Activated effector memory CD4-positive, alpha-beta T cell treated with anti-CD3 and anti-CD28 coated beads, Interleukin-2, amount 50 U/mL, for 16 hours (primary cell): ENCODE measurements at regions not wholly inside any gene's neighbourhood (a gene's known extent, or its start where the extent isn't known, plus 50 kb on each side); places are given as distances from the start of the nearest gene placed in this dataset.

Experiments
- DNase-seq: peaks from one replicate; pipeline ENCODE4 v3.0.0-alpha.2; 2020

DNA sequence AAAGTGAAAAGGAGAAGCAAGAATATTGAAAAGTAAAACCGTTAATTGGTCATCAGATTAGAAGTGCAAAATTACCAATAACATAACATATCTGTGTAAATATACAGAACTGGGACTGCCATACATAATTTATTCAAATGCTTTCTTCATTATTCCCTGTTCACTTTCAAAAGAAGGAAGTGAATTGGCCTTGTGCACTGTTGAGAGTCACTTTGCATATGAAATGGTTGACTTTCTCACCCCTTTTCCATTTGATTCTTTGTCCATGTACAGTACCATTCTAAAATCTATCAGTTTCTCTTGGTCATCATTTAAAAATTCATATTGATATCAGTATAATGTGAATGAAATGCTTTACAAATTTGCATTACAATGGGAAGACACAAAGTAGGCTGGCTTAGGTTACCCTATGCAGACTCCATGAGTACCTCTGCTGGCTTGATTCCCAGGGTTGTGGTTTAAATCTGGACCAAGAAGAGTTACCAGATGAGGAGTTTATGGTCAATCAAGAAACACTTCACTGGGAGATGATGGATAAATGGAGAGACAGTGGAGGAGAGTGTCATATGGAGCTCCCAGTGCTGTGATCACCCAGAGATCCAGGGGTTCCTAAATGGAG lies 210.9 kb upstream of the TOPAZ1 start:
- no peak for DNase-seq

DNA sequence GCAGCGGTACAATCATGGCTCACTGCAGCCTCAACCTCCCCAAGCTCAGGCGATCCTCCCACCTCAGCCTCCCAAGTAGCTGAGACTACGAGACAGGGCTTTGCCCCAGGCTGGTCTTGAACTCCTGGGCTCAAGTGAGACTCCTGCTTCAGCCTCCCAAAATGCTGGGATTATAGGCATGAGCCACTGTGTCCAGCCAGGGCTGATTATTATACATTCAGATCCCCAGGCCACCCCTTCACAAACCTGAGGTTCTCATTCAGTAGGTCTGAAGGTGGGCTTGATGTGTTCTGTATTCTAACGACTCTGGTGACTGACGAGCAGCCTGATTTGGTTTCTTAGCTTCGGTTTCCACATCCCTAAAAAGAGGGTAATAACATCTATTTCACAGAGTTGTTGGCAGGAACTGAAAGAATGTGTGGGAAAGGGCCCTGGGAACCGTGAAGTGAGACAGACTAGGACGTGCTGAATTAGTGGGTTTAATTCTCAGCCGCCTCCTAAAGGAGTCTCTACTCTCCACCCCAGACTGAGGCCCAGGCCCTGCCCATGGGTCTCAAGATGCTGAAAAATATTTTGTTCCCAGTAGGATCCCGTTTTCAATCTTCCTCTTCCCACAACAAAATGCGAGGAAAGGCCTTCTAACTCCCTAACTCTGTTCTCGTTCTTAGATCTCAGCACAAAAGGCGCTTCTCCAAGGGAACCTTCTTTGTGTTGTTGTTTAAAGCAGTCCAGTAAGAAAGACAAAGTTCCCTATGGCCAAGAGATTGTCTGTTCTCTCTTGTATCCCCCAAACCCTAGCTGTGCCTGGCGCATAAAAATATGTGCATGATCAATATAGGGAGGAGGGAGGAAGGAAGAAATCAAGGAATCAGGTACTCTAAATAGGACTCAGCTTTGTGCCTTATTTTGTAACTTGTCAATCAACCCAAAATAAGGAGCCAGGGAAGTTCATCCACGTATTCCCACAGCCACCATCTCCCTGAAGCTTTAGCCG lies 210.0 kb upstream of the TOPAZ1 start:
- no peak for DNase-seq

DNA sequence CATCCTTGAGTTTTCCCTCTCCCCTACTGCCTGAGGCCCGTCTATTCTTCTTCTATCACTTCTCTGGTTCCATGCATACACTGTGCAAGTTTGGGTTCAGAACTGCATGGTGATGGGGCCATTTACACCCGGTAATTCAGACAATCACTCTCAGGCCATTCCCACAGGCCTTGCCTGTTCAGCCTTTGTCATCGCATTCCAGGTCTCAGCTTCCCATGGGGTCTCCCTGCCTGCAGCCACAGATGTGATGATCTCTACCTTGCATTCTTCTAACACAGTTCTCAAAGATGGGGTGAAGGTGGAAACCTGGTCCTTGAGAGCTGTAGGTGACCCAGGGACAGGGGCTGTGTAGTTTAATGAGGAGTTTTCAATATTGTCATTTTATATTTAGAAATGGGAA lies 209.2 kb upstream of the TOPAZ1 start:
- DNase-seq: no peak

DNA sequence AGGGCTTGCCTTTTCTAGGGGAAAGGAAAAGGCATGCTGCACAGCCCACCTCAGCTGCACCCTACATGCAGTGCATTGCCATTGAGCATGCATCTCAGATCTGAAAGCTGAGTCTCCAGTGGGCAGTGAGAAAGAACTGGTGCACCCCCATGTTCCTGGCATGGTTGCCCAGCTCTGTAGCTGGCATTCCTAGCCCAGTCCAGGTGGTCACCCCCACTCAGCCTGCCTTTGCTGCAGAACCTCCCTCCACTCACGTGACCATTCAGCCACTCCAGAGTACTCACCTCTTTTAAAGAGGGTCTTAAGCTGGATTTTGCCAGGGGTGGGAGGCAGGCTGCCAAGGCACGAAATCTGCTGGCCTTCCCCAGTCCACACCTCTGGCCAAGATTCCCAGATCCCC lies 208.6 kb upstream of the TOPAZ1 start:
- DNase-seq: no peak

DNA sequence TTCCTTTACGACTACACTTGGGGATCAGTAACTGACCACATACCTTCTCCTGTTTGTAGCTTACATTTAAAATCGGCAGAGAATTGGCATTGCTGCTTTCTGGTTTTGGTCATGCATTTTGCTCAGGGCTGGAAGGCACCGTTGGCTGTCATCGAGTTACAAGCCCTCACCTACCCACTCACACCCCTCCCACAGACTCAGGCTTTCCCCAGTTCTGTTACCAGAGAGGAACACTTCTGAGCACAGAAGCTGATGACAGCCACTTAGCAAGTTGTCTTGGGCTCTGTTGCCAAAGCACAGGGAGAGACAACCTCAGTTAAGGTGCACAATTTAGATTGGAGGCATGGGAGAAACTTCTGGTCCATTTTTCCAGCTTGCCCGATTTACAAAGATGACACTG lies 204.8 kb upstream of the TOPAZ1 start:
- no peak for DNase-seq

DNA sequence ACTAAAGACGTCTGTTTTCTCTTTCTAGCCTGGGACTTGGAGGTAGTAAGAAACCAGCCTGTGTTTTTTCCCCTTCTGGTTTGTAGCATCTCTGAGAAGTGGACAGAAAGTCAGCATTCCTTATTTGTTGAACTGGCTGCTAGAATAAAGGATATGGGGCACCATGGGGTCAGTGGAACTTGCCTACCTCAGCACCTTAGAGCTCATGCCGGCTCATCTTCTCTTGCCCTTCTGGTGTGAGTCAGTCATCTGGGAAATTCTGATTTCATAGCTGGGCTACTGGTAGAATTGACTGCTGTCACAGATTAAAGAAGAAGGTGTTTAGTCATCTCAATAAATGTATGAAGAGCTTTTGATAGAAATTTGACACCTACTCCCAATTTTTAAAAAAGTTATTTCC lies 202.7 kb upstream of the TOPAZ1 start:
- no peak for DNase-seq

DNA sequence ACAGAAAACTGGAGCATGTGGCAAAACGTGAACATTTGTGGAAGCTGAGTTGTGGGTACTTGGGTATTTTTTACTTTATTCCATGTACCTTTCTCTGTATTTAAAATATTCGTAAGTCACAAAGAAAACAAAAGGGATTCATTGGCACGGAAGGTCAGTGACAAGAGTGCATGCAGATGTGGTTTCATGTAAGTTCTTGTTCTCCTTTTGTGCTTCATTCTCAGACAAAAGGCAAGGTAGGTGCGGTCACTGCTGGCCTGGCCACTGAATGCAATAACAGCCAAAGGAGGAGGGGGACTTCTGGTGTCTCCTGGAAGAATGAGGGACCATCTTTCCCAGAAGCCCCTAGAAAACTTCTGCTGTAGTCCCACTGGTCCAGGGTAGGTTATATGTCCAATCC lies 200.0 kb upstream of the TOPAZ1 start:
- no peak for DNase-seq

DNA sequence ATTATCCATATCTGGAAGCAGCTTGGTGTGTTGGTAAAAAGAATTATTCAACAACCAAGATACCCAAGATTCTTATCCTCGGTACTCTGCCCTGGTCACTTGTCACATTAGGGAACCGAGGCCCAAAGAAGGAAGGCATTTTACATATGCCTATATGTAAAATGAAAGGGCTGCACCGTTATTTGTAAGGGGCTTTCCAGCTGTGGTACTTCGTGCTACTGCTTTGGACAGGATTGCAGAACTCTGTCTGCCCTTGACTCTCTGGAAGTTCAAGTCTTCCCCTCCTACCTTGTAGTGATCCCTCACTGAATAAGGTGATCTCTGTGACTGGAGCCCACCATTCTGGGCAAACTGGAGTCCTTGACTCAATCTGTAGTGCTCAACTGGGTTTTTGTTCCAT lies 198.9 kb upstream of the TOPAZ1 start:
- DNase-seq: no peak

DNA sequence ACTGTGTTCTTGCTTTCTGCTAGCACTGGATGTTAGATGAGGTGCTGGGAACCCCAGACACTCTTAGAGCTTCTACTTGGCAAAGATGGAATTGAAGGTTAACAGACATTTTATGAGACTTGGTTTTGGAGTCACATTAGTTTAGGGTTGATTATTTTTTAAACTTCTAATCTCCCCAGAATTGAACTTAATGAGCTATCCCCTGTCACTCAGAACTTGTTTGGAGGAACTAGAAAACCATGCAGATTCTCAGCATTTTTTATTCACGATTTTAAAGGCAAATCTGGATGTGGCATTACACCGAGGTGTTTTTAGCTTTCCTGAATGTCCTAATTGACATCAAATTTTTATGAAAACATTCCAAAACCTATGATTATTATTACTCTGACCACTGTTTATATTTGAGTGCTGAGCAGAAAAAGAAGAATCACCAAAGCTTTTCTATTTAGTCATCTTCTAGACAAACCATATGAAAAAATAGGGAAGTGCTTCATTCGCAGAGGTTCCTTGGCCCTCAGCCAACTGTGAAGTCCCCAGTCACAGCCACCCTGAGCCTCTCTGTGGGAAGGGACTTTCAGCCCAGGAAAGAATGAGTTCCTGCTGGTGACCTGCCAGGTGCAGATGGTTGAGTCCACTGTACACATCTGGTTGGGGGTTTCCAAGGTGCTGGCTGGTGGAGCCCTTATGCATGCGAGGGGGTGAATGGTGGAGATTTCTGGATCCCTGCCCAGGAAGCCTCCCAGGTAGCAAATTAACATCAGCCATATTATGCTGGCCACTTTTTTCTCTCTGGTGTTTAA lies 196.0 kb upstream of the TOPAZ1 start:
- DNase-seq: no peak

DNA sequence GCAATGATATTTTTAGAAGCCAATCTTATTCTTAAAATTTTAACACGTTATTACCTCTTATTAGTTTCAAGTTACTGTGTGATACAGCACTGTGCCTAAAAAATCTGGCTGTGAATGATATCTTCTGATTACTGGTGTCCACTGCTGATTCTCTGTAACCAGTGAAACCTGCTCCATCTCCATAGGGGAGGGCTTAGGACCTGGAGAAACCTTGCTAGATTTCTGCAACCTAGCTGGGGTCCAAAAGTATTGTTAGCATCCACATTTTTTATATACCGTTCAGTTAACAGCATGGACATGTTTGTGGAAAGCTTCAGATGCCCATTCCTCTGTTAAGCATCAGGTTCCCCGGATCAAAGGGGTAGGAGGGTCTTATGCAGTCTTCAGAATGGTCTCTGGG lies 193.9 kb upstream of the TOPAZ1 start:
- DNase-seq: no peak

DNA sequence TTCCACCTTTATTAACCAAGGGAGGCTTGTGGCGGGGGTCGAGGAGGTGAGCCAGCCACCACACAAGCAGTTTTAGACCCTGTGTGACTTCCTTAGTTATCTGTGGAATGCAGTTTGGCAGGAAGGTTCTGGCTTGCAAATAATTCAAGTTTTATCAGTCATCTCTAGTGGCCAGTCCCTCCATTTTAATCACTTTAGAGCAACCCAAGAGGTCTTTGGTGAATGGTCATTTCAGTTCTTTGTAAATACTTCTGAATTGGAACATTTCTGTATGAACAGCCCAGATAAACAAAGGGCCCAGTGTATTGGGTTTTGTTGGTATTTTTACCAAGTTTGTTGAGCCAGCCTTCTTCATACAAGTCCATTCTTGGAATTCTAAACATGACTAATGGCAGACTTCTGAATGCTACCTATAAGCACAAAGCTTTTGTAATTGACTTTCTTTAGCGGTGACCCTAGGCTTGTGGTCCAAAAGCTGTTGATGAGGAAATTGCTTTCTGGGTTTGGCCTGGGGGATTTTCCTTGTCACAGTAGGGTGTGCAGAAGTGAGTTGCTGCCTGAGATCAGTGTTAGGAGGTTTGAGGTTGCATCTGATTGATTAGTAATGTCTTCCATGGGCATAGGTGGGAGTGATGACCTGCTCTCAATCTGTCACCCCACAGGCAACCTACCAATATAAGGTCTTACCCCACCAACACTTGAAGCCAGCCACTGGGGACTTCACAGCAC lies 193.3 kb upstream of the TOPAZ1 start:
- no peak for DNase-seq

DNA sequence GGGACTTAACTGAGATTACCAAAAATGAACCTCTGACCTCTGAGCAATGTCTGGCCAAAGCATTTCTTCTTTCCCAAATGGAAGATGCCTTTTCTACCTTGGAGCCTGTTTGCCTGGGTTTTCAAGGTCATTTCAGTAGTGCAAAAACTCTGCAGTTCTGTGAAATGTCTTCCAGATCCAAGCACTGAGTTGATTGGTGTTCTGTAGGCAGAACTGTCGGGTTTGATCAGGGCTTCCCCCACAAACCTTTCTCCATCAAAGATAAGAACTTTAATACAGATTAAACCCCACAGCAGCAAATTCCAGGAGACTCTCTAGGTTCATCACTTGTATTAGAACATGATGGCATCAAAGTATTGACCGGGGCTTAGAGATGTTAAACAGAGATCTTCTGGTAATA lies 192.7 kb upstream of the TOPAZ1 start:
- DNase-seq: no peak

DNA sequence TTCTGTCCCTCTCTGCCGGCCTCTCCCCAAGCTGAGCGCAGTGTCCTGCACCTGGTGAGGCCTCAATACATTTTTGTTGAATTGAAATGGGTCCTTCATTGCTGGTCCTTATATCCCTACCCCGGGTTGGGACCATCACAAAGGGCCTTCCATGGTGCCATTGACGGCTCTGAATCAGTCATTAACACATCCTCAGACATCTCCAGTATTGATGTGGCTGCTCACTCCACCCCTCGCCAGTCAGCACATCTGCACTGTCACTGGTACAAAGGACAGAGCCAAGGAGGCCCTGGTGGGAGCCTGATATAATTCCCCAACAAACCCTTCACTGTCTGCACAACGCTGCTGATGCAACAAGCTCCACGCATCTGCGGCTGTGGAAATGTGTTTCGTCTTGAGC lies 191.6 kb upstream of the TOPAZ1 start:
- DNase-seq: no peak

DNA sequence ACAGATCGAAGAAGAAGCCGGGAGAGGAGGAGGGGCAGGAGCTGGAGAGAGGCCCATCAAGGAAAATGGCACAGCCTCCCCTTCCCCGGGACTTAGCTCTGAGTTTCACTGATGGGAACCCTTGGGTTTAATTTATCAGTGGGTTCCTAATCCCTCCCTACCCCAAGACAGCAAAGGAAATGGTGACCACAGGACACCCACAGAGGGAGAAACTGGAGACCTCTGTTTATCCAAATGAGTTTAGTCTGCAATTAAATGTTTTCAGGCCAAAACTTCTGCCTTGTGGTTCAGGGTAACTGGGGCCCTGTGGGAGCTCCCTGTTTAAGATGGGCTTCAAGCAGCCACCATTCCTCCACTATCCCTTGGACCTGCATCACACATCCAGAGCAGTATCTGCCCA lies 190.8 kb upstream of the TOPAZ1 start:
- no peak for DNase-seq

DNA sequence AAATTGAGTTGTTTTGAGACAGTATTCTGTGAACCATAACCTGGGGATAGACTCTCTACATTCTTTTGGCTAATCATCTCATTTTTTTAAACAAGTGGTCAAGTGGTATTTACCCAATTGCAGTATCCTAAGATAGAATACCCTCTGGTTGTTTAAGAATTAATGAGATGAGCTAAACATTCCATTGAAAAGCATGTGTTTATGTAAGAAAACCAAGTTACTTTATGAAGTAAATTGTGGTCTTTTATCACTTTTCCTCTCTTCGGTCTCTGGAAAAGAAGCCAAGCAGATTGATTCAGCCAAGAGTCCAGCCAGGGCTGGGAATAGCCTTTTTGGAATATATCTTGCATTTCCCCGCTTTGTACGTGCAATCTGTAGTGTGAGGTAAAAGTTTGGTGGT lies 185.7 kb upstream of the TOPAZ1 start:
- no peak for DNase-seq

DNA sequence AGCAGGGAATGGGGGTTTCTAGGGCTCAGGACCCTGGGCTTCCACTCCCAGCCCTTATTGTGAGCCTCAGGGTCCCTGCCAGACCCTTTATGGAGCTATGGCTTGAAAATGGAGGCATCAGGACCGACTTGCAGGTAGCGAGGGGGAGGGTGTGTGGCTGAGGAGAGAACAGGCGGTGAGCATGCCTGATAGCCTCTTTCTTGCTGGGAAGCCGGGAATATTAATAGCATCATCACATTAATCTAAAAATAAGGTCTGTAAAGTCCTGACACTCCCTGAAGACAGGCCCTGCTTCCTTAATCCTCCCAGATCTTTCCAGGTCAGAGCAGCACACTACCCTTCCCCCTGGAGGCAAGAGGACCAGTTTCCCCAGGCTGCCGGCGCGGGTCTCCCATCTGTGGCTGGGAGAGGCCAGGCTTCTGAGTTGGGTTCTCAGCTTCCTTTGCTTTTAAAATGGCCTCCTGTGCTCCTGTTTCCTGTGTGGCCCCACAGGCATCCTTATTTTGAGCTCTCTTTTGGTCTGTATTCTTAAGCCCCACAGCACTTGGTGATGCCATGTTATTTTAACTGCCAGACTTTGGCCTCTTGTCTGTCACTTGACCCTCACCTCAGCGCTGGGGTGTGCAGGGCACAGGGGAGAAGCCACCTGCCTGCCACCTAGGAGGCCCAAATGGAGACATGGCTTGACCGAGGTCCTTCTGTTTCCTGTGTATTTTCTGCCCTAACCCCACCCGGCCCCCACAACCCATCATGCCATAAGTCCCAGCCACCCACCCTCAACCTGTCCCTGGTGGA lies 185.0 kb upstream of the TOPAZ1 start:
- no peak for DNase-seq

DNA sequence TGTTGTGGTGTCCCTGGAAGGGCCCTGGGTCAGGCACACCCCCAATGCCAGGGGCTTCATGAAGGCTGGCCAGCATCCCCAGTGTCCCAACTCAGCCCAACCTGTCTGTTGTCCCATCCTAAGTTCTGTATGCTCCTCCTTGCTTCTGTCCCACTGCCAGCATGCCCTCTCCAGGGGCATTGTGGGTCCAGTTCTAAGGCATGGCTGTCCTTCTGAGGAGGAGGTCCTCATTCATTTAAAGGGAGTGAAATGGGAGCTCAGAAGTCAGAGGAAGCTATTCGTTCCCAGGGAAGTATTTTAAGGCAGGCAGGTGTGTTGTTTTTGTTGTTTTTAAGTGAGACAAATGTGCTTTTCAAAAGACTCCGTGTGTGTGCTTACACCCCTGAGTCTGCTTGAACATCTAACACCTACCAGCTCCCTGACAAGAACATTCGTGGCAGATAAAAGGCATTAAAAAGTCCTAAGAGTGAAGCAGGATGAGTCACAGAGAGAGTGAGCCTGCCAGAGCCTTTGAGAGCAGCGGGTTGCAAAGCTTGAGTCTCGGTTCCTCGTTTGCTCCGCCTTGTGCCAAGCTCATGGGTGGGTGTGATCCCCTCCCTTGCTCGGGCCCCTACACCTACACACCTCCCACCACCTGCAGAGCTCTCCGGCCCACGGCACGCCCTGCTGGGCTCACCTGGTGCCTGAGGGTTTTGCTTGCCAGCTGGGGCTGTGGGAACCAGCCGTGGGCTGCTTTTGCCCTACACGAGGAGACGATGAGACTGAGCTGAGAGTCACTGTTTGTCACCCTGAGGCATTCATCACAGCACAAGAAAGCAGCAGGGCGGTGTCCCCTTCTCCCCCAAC lies 183.4 kb upstream of the TOPAZ1 start:
- no peak for DNase-seq

DNA sequence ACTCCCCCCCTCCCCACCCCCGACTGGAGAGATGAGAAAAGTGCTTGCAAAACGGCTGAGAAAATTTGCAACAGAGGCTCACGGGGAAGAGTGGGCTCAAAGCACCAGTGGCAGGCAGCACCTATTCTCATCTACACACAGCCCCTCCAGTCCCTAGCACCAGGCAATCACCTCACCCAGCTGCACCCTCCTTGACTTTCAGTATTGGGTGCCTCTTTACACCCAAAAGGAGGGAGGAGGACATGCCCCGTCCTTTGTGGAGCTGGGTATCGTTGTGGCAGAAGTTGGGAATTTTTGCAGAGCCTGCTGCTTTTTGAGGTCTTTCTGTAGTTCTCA lies 182.8 kb upstream of the TOPAZ1 start:
- no peak for DNase-seq

DNA sequence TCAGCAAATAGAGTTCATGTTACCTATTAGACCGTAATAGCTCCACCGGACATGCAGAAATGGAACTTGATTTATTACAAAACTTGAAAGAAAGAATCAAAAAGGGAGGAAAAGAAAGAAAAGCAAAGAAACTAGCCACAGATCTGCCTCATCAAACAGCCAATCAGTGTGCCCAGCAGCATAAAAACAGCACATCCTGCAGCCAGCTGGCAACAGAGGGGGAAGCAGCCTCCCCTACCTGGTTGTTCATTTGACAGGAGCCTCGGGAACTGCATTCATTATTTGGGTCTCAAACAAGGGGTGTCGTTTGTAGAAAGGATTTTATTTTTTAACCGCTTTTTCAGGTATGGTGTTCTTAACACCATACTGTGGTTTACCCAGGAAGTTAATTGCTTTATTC lies 181.5 kb upstream of the TOPAZ1 start:
- no peak for DNase-seq

DNA sequence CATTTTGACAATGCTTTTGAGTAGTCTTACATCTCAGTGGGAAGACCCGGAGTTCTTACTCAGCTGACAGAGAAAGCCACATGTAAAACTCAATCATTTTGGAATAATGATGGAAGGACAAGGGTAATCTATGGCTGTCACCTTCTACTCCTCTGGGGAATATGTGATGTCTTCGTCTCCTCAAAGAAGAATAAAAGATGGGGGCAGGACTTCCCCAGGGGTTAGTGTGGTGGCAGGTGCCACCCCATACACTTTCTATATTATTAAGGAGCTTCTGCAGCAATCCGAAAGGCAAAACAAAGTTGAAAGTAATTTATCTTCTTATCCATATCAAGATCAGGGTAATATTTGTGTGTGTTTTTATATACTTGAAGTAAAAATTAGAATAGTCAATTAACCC lies 180.4 kb upstream of the TOPAZ1 start:
- DNase-seq: no peak

DNA sequence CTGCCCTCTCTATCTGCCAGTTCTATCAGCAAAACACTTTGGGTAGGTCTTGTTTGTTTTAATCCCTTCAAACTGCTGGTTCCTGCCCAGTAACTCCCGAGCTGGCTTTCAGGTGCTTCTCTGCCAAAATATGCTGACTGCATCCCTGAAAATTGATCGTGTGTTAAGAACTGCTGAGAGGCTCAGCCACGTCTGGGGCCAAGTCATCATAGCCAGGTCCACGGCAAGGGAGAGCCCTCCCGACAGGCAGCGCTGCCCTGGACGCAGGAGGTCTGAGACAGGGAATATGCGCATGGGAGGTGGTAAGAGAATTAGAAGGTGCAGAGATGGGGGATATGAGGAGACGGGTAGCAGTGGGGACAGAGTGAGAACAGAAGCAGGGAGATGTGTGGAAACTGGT lies 179.7 kb upstream of the TOPAZ1 start:
- DNase-seq: no peak
